GM11168 (cell line): ENCODE measurements at regions not wholly inside any gene's neighbourhood (a gene's known extent, or its start where the extent isn't known, plus 50 kb on each side); places are given as distances from the start of the nearest gene placed in this dataset.
"Not testable (repeated sequence)": the region's sequence is repeated elsewhere in the genome, so short reads cannot be mapped to it uniquely, and the experiment has no call there.

Source experiments
- in situ Hi-C: fragments of 300-500 bp; cut with MboI; formaldehyde crosslinking; loops from one replicate; pipeline ENCODE4 v1.12.0; 2022; ENCODE audit warnings: low sequenced_read_pairs; ENCODE audit not compliant: unreplicated experiment

DNA sequence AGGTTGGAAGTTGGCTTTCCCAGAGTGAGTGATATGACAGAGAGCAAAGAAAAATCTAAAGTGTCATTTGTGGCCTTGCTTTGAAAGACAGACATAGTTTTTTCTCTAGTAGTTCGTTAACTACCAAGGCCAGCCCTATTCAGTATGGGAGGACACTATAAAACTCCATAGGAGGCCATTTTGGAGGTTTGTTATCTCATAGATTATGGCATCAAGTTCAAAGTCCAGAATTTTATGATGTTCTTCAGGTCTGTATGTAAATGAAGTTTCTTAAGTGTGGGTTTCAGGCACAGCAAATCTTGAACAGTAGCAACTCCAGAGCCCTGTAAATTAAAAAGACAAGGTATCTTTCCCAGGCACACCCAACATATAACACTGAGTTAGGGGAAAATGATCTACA, 437.1 kb downstream of the PLPP3 start:
- in situ Hi-C loops, result no loop called here

GRCh38 chr1:56139836-56140235, 439.5 kb downstream of the PLPP3 start:
- in situ Hi-C loops, result no loop called here

DNA sequence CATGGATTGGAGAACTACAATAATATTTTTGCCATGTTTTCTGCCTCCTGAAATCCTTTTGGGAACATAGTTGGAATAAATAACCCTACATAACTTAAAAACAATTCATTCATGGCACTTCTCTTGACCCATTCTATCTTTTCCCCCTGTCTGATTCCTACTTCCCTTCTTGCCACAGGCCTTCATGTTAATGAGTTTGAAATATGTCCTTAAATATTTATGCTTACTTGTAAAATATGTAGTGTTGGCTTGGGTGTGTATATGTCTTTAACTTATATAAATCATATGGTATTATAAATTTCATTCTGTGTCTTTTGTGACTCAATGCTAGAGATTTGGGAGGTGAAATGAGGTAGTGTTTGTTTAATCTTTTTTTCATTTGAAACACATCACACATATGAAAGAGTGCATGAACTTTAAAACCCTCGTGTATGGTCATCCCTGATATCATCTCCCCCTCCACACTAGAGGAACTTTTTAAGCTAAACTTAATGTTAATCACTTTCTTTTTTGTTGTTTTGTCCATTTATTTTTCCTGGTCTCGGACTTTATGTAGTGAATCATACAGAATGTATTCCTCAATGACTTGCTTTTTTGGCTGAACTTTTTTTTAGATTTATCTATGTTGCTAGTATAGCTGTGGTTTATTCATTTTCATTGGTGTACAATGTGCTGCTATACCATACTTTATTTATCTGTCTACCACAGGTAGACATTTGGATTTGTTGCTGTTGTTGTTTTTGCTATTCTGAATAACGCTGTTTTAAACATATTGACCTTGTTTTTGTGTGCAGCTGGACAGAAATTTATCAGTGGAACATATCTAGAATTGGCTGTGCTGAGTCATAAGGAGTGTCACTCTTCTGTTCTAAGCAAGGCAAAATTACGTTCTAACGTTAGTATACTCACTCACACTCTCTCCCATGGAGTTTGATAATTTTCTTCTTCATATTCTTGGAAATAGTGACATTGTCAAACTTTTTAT, 441.6 kb downstream of the PLPP3 start:
- in situ Hi-C loops, result no loop called here

DNA sequence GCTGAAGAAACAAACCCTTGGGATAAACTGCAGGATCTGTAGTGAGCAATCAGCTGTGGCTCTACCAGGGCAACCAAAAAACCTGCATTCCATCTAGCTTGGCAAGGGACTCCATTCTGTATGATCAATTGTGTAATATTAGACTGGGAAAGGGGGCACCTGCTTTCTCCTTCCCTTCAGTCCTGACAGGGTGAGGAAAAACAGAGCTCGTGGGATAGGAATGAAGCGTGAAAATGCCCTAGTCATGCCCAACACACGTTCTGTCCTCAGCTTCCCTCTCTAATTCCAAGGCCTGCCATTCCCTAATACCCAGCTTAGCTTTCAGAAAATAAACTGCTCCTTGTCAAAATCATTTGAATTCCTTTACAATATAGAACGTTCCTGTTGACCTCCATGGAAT, 442.3 kb downstream of the PLPP3 start:
- in situ Hi-C loops, result no loop called here

- in situ Hi-C loops, result no loop called here
Measured at GRCh38 chr1:56135864-56136147, 443.6 kb downstream of the PLPP3 start.

GRCh38 chr1:56135069-56135863, 444.1 kb downstream of the PLPP3 start:
- in situ Hi-C loops, result no loop called here

DNA sequence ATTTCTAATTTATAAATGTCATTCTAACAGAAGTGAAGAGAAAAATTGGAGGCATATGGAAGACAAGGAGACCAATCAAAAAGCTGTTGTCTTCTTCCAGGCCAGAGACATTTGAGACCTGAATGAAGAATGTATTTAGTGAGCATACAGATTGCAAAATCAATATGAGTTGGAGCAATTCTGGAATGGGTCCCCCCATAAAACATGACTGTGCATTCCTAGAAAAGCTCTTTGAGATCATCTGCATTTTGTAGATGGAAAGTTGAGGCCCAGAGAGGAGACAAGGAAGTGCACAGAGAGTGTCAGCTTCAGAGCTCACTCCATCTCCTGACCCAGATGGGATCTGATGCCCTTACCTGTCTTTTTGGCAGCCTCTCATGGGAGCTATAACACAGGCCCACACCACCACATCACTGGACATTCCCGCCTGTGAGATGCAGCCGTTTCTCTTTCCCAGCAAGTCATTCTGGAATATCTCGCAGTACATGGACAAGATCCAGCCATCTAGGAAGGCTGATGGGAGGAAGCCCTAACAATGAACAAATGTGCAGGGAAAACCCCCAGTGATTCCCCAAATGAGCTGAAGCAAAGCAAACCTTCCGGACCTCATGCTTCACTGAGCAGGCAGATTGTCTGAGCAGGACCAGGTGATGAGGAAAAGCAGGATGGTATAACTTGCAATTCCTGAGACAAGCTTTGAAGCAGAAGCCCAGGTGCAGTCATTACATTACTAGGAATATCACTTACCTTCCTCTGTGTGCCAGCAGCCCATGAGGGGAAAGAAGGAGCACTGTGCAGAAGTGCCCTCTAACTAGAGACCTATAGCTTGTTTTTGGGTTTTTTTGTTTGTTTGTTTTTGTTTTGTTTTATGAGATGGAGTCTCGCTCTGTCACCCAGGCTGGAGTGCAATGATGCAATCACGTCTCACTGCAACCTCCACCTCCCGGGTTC, 445.6 kb downstream of the PLPP3 start:
- in situ Hi-C loops, result no loop called here

DNA sequence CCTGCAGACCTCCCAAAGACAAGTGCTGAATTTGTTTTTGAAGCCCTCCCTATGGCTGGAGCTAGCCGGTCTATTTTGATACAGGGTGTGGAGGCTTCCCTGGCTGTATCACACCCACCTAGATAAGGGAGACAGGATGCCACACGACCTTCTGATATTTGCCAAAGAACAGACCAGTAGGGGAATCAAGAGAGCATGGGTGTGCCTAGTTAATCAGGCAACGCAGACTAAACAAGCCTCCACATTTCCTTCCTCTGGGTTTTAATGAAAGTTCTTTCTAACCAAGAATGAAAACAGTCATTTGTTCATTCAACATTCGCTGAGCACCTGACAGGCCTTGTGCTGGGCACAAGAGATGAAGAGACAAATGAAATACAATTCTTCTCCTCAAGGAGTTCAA, 446.8 kb downstream of the PLPP3 start:
- in situ Hi-C loops, result no loop called here

DNA sequence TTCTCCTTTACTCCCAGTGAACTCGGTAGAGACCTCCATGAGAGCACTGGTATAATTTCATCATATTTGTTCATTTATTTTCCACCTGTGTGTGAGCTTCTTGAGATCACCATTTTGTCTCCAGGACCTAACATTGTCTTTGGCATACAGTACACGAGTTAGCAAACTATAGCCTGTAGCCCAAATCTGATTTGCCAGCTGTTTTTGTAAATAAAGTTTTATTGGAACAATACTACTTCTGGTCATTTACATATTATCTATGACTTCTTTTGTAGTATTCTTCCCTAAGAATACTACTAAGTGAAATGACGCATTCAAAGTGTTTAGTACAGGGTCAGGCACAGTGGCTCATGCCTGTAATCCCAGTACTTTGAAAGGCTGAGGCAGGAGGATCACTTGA, 449.5 kb downstream of the PLPP3 start:
- in situ Hi-C loops, result no loop called here

GRCh38 chr1:56125316-56125715, 454.0 kb downstream of the PLPP3 start:
- in situ Hi-C loops, result no loop called here

DNA sequence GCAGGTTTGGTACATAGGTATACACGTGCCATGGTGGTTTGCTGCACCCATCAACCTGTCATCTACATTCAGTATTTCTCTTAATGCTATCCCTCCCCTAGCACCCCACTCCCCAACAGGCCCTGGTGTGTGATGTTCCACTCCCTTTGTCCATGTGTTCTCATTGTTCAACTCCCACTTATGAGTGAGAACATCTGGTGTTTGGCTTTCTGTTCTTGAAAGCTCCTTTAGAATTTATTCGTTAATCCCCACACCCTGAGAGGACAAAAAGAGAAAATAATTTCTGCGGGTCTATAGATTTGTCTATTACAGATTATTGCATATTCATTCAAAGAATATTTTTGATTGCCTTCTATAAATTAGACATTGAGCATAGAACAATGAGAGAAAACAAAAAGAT, 455.5 kb downstream of the PLPP3 start:
- in situ Hi-C loops, result no loop called here

GRCh38 chr1:56123421-56123820, 455.9 kb downstream of the PLPP3 start:
- in situ Hi-C loops, result no loop called here

GRCh38 chr1:56120021-56120420, 459.3 kb downstream of the PLPP3 start:
- in situ Hi-C loops, result no loop called here

- in situ Hi-C loops, result not testable (repeated sequence)
Measured at GRCh38 chr1:56118676-56119075, 460.7 kb downstream of the PLPP3 start.

- in situ Hi-C loops, result no loop called here
Measured at GRCh38 chr1:56115701-56116100, 463.7 kb downstream of the PLPP3 start.

DNA sequence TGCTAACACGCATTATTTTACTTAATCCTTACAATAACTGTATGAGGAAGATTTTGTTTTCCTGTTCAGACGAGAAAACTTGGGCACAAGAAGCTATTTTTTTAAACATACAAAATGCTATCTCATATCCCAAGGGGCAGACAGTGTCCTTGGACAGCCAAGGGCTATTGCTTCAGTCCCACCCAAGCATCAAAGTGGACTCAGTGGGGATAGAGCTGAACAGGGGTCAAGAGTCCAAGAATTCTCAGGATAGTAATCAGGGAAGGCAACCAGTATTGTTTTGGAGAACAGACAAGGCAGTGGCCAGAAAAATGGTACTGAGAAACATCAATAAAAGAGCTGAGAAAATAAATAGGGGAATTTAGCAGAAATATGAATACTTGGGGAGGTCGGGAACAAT, 465.7 kb downstream of the PLPP3 start:
- in situ Hi-C loops, result no loop called here

- in situ Hi-C loops, result no loop called here
Measured at GRCh38 chr1:56107275-56107638, 472.1 kb downstream of the PLPP3 start.

- in situ Hi-C loops, result no loop called here
Measured at GRCh38 chr1:56106531-56107274, 472.7 kb downstream of the PLPP3 start.

DNA sequence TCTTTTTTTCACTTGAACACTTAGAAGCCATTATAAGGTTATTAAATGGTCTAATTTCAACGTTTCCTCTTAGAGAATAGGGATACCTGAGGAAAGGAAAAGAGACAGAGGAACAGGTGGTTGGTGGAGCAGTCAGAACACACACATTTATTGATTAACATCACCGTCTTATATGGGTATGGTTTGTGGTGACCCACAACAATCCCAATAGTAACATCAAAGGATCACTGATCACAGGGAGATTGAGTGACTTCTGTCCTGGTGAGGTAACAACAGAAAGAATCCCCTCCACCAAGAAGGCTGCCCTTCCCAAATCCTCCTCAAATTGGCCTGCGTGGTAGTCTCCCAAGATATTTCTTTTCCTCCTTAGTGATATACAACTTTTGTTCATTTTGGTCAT, 474.0 kb downstream of the PLPP3 start:
- in situ Hi-C loops, result no loop called here

GRCh38 chr1:56099766-56100265, 479.5 kb downstream of the PLPP3 start:
- in situ Hi-C loops, result no loop called here
